Ishikawa (cell line): ENCODE measurements at regions not wholly inside any gene's neighbourhood (a gene's known extent, or its start where the extent isn't known, plus 50 kb on each side); places are given as distances from the start of the nearest gene placed in this dataset.

Experiments used
- CEBPB ChIP-seq: IDR thresholded peaks from 2 replicates; pipeline ENCODE4 v1.6.1; 2012
- CREB1 ChIP-seq: IDR thresholded peaks from 2 replicates; pipeline ENCODE4 v1.6.1; 2012; ENCODE audit warnings: low read depth
- EGR1 ChIP-seq: IDR thresholded peaks from 2 replicates; pipeline ENCODE4 v1.6.1; 2012
- EP300 ChIP-seq: IDR thresholded peaks from 2 replicates; pipeline ENCODE4 v1.6.1; 2012; ENCODE audit warnings: borderline replicate concordance
- FOXM1 ChIP-seq: IDR thresholded peaks from 2 replicates; pipeline ENCODE4 v1.6.1; 2012; ENCODE audit warnings: low read depth, borderline replicate concordance
- MAX ChIP-seq: IDR thresholded peaks from 2 replicates; pipeline ENCODE4 v1.6.1; 2012
- NFIC ChIP-seq: IDR thresholded peaks from 2 replicates; pipeline ENCODE4 v1.6.1; 2012
- RAD21 ChIP-seq: IDR thresholded peaks from 2 replicates; pipeline ENCODE4 v1.6.1; 2012; ENCODE audit warnings: low read depth
- REST ChIP-seq: IDR thresholded peaks from 2 replicates; pipeline ENCODE4 v1.6.1; 2012; ENCODE audit warnings: low read depth, mild to moderate bottlenecking
- TAF1 ChIP-seq: IDR thresholded peaks from 2 replicates; pipeline ENCODE4 v1.6.1; 2012; ENCODE audit warnings: low read depth, mild to moderate bottlenecking
- TCF12 ChIP-seq: IDR thresholded peaks from 2 replicates; pipeline ENCODE4 v1.6.1; 2012; ENCODE audit warnings: low read depth
- TEAD4 ChIP-seq: IDR thresholded peaks from 2 replicates; pipeline ENCODE4 v1.6.1; 2012
- USF1 ChIP-seq: IDR thresholded peaks from 2 replicates; pipeline ENCODE4 v1.6.1; 2012
- YY1 ChIP-seq: IDR thresholded peaks from 2 replicates; pipeline ENCODE4 v1.6.1; 2012; ENCODE audit warnings: low read depth
- ZBTB7A ChIP-seq: IDR thresholded peaks from 2 replicates; pipeline ENCODE4 v1.6.1; 2012; ENCODE audit warnings: low read depth

GRCh38 chr1:88029142-88029541 lies 654.9 kb upstream of the PKN2 start:
- TF ChIP-seq EGR1 (no peak), ZBTB7A (no peak), YY1 (no peak), CREB1 (no peak)

GRCh38 chr1:88029899-88030298 lies 654.2 kb upstream of the PKN2 start:
- TF ChIP-seq USF1 (no peak), CEBPB (no peak), REST (no peak), TAF1 (no peak), EGR1 (no peak), FOXM1 (no peak), CREB1 (no peak), RAD21 (no peak)

- TF ChIP-seq RAD21 (no peak), NFIC (no peak)
These were observed 648.5 kb upstream of the PKN2 start for GRCh38 chr1:88035578-88035977.

GRCh38 chr1:88036345-88037014 lies 647.6 kb upstream of the PKN2 start:
- TF ChIP-seq TEAD4, result no peak
- no peak for TF ChIP-seq FOXM1
- TF ChIP-seq CEBPB, result no peak
- TF ChIP-seq RAD21, result no peak
- TF ChIP-seq USF1, result no peak
- no peak for TF ChIP-seq ZBTB7A
- no peak for TF ChIP-seq NFIC
- no peak for TF ChIP-seq TAF1
- TF ChIP-seq EP300, result no peak
- no peak for TF ChIP-seq YY1

- TF ChIP-seq FOXM1 (no peak), RAD21 (no peak), EP300 (no peak), CREB1 (no peak), NFIC (no peak), TAF1 (no peak), YY1 (no peak), ZBTB7A (no peak), MAX (no peak), TEAD4 (no peak), TCF12 (no peak), EGR1 (no peak)
These were observed 644.8 kb upstream of the PKN2 start for GRCh38 chr1:88039240-88039639.

GRCh38 chr1:88043834-88044233 lies 640.2 kb upstream of the PKN2 start:
- TF ChIP-seq YY1 (no peak), NFIC (no peak), USF1 (no peak), RAD21 (no peak), EGR1 (no peak), ZBTB7A (no peak), REST (no peak), MAX (no peak), TAF1 (no peak)

GRCh38 chr1:88052167-88052566 lies 631.9 kb upstream of the PKN2 start:
- TF ChIP-seq TAF1 (no peak), TCF12 (no peak), RAD21 (no peak), EP300 (no peak), CEBPB (no peak), EGR1 (no peak), USF1 (no peak), YY1 (no peak), FOXM1 (no peak), TEAD4 (no peak), MAX (no peak), REST (no peak), ZBTB7A (no peak), CREB1 (no peak), NFIC (no peak)
